GM21367 (cell line): ENCODE measurements at regions not wholly inside any gene's neighbourhood (a gene's known extent, or its start where the extent isn't known, plus 50 kb on each side); places are given as distances from the start of the nearest gene placed in this dataset.

ENCODE experiments used
- ATAC-seq: cut with Tn5 transposase; IDR thresholded peaks from one replicate; pipeline ENCODE4 v1.9.1; 2021; ENCODE audit not compliant: unreplicated experiment

DNA sequence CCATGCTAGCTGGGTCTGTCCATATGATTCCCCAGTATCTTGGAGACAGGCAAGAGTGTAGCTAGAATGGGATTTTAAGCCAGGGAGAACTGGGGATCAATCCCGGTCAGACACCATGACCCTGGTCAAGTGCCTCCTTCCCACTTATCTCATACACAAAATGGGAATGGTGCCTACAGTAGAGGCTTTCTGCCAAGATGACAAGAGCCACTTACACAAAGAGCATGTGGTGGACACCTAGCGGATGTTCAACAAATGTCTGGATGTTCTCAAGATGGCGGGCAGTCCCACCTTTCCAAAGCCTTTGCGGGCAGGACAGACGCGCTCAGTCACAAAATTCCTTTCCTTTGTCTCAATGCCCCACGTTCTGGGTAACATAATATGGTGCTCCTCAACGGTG, 57.3 kb downstream of the MAF start:
- ATAC-seq, result no peak

DNA sequence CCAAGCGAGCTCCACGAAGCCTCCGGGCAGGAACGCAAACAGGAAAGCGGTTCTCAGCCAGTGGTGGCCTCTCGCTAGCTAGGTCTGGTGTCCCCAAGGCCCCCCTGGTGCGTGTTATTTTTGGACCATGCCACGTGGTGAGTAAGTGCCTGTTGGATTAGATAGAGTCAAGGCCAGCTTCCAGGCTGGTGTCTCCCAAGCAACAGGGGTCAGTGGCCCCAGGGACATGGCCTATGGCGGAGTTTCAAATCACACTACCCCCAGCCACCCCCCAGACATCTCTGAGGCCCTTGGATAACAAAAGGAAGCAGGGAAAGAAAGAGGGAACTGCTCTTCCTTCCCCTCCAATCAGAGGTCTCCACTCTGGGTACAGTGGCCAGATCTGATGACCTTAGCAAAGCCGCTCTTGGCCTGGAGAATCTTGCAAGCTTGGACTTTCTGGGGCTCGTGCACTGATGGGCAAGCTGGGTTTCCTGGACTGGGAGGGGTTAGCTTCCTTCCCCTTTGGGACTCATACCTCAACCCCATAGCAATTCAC, 58.2 kb downstream of the MAF start:
- no peak for ATAC-seq

DNA sequence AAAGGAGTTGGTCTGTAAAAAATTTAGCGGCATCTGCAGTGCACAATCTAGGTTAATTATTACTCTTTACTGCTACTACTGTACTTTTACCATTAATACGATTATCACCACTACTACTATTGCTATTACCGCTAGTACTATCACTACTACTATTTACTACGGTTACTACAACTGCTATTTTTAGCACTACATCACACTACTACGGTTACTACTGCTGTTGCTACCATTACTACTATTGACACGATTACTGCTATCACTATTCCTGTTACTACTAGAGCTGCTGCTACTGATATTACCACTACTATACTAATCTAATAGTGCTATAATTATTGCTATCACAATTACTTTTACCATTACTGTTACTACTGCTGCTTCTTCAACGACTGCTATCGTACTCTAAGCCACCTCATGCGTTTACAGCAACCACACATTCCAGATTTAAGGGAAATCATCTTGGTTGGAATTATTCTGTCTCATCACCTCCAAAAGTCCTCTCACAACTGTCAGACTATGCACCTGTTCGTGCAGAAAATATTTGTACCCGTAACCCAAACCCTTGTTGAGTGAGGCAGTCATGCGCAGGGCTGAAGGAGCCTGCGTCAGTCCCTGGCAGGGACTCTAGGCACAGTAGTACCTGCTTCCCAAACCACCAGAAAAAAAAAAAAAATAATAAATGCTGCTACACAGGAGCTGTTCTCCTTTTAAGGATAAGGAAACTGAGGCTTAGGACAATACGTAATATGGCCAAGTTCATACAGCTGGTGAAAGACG, 59.5 kb downstream of the MAF start:
- no peak for ATAC-seq

DNA sequence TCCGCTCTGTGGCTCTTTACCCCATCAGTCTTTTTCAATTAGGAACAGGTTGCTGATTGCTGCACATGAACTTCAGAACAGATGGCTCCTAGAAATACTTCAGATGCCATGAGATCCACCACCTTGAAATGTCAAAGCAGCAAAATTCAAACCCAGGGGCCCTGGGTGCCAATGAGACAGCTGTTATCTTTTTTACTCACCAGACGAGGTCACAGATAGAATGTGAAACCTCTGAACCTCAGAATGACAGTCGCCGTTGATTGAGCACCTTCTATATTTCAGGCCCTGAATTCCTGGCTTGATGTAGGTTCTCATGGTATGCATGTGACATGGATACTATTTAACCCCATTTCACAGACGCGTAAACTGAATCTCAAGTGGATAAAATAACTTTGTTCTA, 63.0 kb downstream of the MAF start:
- ATAC-seq, result no peak

DNA sequence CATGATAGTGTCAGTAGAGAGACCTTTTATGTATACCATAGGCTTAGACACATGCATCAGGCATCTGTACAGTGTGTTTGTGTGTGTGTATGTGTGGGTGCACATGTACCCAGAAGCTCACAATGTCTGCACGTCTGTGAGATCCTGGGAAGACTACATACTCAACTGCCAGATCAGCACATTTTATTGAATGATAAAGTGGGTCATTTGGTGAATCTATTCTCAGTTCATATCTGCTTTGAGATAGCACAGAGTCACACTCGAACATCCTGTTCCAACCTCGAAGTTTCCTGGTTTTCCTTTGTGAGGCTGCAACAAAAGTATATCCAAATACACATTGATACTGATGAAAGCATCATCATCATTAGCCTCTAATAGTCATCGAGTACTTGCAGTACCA, 63.6 kb downstream of the MAF start:
- no peak for ATAC-seq

DNA sequence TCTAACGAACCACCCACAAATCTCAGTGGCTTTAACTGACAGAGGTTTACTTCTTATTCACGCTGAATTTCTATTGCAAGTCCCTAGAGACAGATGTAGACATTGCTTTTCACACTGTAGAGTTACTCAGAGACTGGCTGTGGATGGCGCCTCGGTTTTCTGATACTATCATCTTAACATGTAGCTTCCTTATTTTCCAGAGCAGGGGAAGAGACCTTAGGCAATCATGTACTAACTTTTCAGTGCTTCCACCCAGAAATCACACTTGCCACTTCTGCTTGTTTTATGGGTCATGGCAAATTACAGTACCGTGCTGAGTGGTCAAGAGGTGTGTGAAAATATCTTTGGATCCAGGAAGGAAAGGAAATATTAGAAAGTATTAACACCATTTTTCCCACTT, 65.4 kb downstream of the MAF start:
- no peak for ATAC-seq

DNA sequence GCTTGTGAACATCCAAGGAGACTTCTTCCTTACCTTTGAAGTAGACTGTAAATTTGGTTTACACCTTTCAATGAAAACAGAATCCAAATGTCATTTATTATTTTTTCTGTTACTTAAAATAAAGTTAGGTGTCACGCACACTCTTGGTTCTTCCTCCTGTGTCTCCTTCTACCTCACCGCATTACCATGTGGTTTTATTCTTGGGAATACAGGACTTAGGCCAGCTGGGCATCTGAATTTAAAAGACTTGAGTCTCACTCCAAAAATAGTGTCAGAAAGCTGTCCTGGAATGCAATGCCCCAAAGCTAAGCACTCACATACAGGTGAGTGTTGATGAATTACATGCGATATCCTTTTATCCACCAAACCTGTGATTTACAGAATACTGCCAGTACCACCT, 66.4 kb downstream of the MAF start:
- ATAC-seq, result no peak

DNA sequence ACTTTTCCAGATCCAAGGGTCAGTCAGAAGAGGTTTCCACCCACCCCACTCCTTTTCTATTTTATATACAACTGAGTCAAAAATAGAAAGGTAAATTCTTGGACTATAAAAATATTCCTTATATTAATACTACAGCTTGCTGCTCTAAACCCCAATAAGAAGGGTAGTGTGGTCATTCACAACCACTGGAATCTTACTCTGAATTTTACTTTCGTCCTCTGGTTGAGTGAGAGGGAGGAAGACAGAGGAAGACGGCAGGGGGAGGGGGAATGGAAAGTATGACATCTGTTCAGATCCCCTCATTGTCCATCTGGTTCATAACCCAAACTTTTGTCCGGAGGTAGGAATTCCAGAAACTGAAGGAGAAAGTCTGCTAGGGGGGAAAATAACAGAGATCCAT, 67.2 kb downstream of the MAF start:
- ATAC-seq, result no peak

DNA sequence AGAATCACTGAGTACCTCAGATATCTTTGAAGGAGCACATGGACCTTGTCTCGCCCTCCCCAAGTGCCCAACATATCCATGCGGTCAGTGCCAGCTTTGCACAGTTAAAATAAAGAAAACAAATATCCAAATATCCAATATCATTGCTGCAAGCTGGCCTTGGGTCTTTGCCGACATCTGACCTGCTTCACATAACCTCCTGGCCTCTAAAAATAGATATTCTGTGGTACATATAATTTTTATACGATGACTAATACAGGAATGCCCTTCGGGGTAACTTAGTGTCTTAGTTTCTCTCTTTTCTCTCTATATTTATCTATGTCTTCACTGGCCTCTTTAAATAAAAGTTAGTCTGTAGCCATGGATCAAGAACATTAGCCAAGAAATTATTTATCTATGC, 67.8 kb downstream of the MAF start:
- ATAC-seq, result no peak

DNA sequence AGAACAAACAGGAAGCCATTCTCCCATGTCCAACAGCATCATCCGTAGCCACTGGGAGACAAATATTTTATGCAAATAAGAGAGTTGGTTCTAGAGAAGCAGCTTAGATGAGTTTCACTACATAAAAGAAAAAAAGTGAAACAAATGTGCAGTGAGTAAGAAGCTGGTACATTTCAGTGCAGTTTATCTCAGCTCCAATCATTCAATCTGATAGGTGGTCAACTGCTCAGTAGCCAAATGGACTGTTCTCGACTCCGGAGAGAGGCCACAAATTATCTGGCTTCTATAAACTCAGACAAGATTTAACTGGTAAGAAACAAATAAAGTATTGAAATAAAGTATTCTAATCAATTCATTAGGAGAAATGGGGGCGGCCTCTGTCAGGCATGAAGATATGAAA, 68.3 kb downstream of the MAF start:
- no peak for ATAC-seq

DNA sequence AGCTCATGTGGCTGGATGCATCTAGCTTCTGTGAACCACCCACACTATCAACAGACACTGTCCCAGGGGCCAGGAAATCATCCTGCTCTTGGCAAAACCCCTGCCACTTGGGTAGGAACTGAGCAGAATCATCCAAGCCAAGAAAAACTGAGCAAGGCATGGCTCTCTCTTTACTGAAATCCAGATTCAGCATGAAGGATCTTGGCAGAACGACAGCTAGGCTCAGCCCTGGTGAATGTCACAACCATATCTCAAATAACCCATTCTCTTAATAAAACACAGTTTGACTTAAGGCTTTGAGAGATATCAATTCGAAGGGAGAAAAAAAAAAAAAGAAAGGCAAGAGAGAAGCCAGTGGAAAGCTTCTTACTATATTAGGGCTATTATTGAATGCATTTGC, 72.2 kb downstream of the MAF start:
- ATAC-seq, result no peak

DNA sequence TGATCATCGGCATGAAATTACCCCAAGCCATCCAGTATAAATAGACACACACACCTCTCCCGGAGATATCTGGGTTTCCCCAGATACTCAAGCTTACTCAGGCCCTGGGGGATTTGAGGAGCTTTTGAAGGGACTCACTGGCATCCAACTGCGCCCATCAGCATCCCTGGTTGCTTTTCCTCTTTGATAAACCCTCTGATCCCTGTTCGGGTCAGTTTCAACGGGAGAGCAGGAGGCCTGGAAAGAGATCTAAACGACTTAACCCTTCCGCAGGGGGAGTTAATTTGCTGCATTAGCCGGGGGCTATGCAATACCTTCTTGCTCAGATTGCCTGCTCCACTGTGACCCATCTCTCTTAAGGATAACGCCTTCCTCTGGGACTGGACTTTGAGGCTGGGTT, 76.6 kb downstream of the MAF start:
- no peak for ATAC-seq

DNA sequence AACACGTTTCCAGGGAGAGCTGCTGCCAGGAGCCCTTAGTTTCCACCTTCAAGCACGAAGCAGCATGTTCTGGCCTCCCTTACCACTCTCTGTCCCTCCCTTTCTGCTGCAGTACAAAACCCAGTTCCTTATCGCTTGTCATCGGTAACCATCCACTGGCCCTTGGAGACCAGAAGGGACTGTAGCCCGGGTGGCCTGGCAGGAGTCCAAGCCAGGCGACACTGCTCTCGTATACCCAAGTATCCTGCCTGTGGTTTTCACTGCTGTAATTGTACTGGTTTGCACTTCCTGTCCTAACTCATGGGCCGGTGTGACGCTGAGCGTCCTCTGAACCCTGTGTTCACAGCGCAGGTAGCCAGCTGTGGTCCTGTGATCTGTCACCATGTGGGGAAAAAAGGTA, 81.1 kb downstream of the MAF start:
- ATAC-seq, result peak; percentile 64

DNA sequence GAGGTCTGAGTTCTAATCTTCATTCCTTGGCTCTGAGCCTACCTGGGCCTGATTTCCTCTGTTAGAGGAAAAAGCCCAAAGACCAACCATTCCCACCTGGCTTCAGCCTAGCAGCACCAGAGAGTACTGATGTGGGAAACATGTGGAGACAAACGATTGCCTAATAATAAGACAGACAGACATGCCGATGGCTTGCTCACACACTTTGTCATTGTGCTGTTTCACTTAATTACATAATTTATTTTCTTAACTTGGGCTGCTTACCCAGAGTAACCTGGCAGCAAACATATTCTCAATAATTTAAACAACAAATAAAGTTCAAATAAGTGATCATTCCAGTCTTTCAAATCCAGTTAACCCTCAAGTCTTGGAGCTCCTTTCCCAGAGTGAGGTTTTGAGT, 83.4 kb downstream of the MAF start:
- ATAC-seq, result no peak

DNA sequence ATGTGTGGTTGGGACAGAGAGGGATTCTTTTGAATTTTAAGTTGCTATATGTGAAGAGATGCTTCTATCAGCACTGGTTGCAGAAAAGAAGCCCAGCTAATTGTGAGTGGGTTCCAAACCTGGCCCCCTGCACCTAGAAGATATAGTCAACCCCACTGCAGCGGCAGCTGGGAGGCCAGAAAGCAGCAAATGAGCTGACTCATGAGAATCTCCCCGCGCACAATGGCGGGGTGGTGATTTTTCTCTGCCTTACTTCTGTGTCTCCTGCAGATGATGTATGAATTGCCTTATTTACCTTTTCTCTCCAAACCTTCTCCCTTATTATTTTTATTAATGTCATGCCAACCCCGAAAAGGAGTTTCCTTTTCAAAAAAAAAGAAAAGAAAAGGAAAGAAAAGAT, 89.7 kb downstream of the MAF start:
- ATAC-seq, result no peak

DNA sequence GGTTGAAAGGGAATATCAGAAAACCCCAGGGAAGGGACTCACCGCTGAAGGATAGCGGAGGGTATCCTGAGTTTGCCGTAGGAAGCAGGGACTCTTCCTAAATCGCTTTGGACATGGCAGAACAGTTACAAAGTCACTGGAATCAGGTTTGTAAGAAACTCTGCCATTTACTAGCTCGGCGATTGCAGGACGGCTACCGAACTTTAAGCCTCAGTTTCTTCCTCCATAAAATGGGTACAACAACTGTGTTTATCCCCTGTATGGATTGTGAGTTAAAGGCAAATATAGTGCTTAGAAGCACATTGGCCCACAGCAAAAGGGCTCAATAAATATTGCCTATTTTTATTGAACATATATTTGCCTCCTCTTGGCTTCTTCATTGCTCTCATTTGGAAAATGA, 90.6 kb downstream of the MAF start:
- no peak for ATAC-seq

DNA sequence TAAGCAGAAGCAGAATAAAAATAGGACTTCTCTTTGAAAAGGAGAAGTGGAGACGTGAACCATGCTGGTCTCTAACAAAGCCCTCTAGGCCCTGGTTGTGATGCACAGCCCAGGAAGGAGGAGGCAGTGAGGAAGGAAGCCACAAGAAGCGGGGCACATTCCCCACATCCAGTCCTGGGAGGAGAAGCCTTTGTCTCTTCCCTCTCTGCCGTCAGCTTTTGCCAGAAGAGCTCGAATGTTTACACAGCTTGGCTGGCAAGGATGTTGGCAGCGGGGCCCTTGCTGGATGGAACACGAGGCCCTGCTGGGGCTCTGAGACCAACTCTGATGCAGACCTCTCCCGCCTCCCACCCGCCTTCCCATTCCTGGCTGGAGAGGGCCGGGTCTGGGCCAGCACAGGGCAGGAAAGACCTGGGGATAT, 91.3 kb downstream of the MAF start:
- ATAC-seq, result no peak

DNA sequence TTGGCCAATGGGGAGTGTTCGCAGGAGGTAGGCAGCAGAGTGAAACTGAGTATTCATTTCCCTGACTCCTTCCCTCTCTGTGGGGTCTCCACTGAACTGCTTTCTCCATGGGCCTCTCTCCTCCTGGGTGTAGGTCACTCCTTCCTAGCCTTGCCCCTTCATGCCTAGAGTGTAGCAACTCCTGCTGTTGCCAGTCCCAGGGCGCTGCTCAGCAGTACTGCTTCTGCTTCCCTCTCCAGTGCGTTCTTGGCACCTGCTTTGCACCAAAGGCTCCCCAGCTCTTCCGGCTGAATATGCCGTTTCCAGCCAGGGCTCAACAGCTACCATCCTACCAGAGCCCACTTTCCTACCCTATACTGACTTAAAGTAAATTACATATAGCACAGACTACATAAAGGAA, 92.2 kb downstream of the MAF start:
- ATAC-seq, result no peak

DNA sequence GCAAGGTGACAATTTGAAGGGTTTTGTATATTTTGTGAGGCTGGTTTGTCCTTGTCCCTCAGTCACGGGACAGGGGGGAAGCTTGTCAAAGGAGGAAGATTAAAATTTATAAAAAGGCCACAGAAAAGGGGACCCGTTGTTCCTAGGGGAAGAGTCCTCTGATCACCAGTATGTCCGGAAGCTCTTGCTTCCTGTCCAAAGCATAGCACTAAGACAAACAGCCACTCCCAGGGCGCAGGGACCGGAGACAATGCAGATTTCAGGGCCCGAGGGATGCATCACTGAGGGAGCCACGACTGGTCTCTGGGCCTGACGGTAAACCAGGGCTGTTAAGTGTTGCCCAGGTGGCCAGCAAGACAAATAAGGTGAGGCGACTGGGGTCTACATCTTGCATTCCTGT, 95.2 kb downstream of the MAF start:
- ATAC-seq, result no peak

DNA sequence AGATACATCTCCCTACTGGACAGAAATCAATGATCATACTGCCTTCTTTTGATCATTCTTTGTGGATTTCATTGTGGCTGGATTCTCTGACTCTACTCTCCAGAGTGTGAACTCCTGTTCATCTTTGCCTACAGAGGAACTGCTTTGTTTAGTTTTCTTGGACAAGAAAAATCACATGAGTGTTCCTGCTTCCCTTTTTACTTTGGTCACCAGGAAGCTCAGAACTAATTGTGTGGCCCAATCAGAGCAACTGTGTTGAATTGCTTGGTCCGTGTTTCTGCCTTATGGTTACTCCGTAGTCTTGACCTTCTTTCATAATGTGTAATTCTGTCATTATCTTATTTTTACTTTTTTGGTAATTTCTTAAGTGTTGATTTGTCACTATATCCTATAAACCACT, 97.0 kb downstream of the MAF start:
- ATAC-seq, result no peak

DNA sequence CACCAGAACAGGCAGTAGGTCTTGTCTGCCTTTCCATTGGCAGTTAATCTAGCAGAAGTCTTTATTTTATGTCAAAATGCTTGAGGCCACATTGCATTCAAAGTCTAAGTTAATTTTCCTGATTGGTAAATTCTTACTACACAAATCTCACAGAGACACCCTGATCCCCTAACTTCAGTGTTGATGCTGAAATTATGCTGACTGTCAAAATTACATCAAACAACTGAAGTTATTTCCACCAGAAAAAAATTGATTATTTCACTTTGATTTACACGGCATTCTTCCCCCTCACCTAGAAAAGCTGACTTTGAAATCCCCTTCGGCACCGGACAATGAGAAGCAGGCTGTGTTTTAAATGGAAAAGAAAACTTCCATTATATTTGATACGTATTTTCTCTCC, 99.1 kb downstream of the MAF start:
- ATAC-seq, result no peak

DNA sequence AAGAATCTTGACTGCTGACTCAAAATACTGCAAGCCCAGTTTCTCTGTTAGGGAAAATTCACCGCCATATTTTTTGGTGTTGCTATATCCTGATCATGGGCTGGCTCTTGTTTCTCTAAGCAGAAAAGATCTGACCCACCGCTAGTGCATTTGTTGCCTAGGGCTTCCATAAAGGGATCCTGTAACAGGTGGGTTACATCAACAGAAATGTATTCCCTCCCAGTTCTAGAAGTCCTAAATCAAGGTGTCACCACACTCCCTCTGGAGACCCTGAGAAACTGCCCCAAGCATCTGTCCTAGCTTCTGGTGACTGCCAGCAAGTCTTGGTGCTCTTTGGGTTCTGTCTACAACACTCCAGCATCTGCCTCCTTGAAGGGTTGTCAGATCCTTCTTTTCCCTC, 99.7 kb downstream of the MAF start:
- ATAC-seq, result no peak

DNA sequence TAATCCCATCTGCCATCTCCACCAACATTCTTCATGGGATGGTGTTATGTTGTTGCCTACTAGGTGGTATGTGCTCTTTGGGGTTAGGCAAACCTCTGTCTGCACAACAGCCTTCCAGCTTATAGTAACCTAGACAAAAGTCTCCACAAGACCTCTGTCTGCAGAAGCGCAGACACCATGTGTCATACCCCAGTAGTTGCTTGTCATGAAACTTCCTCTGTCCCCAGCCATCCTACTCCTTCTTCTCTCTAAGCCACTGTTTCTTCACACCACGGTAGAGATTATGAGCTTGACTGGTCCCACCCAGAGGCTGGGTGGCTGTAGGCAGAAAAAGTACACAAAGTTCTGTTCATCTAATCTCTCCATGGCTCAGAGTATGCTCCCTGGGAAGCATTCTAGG, 100.3 kb downstream of the MAF start:
- no peak for ATAC-seq
